Gastrocnemius medialis (tissue), 4 donors: ENCODE measurements at regions not wholly inside any gene's neighbourhood (a gene's known extent, or its start where the extent isn't known, plus 50 kb on each side); places are given as distances from the start of the nearest gene placed in this dataset.

Experiments
- ATAC-seq, 2 donors: fragments of 150-250 bp; one replicate each; pipeline ENCODE4 v1.9.1; 2016
- DNase-seq, 2 donors: peaks; one replicate each; pipeline ENCODE4 v3.0.0-alpha.2; 2019
- H3K27ac ChIP-seq, 4 donors: fragments of 200-600 bp; sonication (generic); 1 replicate in 1 of 4; 2 replicates in 3 of 4; pipeline ENCODE4 v1.5.1; 2016 to 2018; ENCODE audit warnings: mild to moderate bottlenecking in 2 of 4, moderate library complexity in 1 of 4
- H3K27me3 ChIP-seq, 3 donors: fragments of 200-600 bp; sonication (generic) in 2 of 3; 1 replicate in 1 of 3; 2 replicates in 2 of 3; pipeline versions ENCODE4 v1.5.1 to v1.6.0; 2016 to 2019; ENCODE audit warnings: mild to moderate bottlenecking in 1 of 3, moderate library complexity in 1 of 3
- H3K36me3 ChIP-seq, 2 donors: fragments of 200-600 bp; sonication (generic) in 1 of 2; one replicate each; pipeline ENCODE4 v1.5.1; 2017 to 2018
- H3K4me1 ChIP-seq, 2 donors: fragments of 200-600 bp; sonication (generic) in 1 of 2; one replicate each; pipeline ENCODE4 v1.5.1; 2016 to 2017; ENCODE audit warnings: mild to moderate bottlenecking in 2 of 2
- H3K4me3 ChIP-seq, 4 donors: fragments of 200-600 bp; sonication (generic) in 3 of 4; 1 replicate in 1 of 4; 2 replicates in 3 of 4; pipeline ENCODE4 v1.5.1; 2016 to 2019; ENCODE audit warnings: mild to moderate bottlenecking in 2 of 4
- H3K9me3 ChIP-seq, 3 donors: fragments of 200-600 bp; sonication (generic) in 2 of 3; 1 replicate in 1 of 3; 2 replicates in 2 of 3; pipeline ENCODE4 v1.5.1; 2016 to 2019
- POLR2A ChIP-seq, 2 donors: fragments of 450-650 bp; IDR thresholded peaks; one replicate each; pipeline ENCODE4 v1.6.1; 2017; ENCODE audit warnings: antibody characterized with exemption in 2 of 2, mild to moderate bottlenecking in 2 of 2, moderate library complexity in 2 of 2
- in situ Hi-C, 4 donors: fragments of 200-750 bp; cut with MboI; loops; one replicate each; pipeline versions ENCODE4 v1.15.0 to v1.8.0; 2017; ENCODE audit warnings: low sequenced_read_pairs in 4 of 4
- intact Hi-C: fragments of 100-400 bp; cut with DNase I; formaldehyde crosslinking; loops from one replicate; pipeline ENCODE4 v1.15.1; 2023; ENCODE audit warnings: low total_unique reads
- TF ChIP-seq, protein P1 (sequence below), 5 experiments: fragments of 450-650 bp in 3 of 5; fragments of 200-600 bp in 2 of 5; sonication (generic) in 2 of 5; IDR thresholded peaks in 4 of 5; conservative IDR thresholded peaks in 1 of 5; 1 replicate in 4 of 5; 2 replicates in 1 of 5; pipeline ENCODE4 v1.5.1; 2016 to 2019; ENCODE audit warnings: antibody characterized with exemption in 5 of 5, mild to moderate bottlenecking in 3 of 5, moderate library complexity in 3 of 5

DNA sequence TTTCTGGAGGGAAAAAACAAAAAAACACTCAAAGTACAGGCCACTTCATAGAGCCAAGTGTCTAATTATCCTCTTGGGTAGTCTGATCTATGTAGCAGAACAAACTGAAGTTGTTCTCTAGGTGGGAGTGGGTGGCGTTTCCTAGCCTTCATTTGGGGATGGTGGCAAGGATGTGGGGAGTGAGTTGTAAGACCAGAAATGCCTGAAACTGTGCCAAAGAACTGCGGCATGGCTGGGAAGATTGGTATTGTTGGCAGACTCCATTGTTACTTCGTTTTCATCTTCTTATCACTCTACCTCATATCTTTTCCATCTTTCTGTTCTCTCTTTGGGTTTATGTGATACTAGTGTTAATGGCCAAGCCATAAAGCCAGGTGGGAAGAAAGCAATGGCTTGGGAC lies 177.3 kb upstream of the DDHD1 start:
- no peaks in the 10 kb centered on the region for H3K9me3 ChIP-seq
- in situ Hi-C loops = no loop called here
- ATAC-seq (no peak), DNase-seq (no peak)
- no peak overlapping the region for H3K4me3 ChIP-seq
- H3K27ac ChIP-seq = no peak overlapping the region
- no peaks in the 10 kb centered on the region for H3K27me3 ChIP-seq
- H3K4me1 ChIP-seq = no peaks in the 10 kb centered on the region
- intact Hi-C loops = no loop called here
- H3K36me3 ChIP-seq = no peaks in the 10 kb centered on the region
- TF ChIP-seq POLR2A (IDR thresholded peaks at IDR 0.05) = no peak
- TF ChIP-seq, protein P1, sequence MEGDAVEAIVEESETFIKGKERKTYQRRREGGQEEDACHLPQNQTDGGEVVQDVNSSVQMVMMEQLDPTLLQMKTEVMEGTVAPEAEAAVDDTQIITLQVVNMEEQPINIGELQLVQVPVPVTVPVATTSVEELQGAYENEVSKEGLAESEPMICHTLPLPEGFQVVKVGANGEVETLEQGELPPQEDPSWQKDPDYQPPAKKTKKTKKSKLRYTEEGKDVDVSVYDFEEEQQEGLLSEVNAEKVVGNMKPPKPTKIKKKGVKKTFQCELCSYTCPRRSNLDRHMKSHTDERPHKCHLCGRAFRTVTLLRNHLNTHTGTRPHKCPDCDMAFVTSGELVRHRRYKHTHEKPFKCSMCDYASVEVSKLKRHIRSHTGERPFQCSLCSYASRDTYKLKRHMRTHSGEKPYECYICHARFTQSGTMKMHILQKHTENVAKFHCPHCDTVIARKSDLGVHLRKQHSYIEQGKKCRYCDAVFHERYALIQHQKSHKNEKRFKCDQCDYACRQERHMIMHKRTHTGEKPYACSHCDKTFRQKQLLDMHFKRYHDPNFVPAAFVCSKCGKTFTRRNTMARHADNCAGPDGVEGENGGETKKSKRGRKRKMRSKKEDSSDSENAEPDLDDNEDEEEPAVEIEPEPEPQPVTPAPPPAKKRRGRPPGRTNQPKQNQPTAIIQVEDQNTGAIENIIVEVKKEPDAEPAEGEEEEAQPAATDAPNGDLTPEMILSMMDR (IDR thresholded peaks at IDR 0.05 in 4 of 5, conservative IDR thresholded peaks at IDR 0.05 in 1 of 5) = no peak

DNA sequence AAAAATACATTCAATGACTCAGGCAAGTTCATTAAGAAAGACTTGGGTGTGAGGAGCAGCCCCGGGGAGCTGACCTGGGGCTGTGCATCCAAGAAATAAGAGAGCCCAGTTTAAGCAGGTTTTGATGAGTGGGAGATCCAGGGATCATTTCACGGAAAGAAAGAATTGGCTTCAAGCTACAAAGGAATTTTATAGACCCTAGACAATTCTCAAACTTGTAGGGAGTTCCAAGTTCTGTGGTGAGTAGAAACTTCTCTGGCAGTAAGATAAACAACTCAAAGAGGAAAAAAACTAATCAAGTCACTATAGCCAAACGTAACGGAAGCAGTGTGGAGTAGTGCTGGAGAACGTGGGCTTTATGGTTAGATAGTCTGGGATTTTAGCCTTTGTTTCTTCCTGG lies 175.7 kb upstream of the DDHD1 start:
- no peak for ATAC-seq
- Histone ChIP-seq H3K27me3 (no peaks in the 10 kb centered on the region), H3K27ac (no peak overlapping the region), H3K9me3 (no peaks in the 10 kb centered on the region), H3K4me1 (no peaks in the 10 kb centered on the region), H3K36me3 (no peaks in the 10 kb centered on the region), H3K4me3 (no peak overlapping the region)
- DNase-seq = no peak
- in situ Hi-C loops (no loop called here), intact Hi-C loops (no loop called here)
- no peak for TF ChIP-seq POLR2A (IDR thresholded peaks at IDR 0.05)
- TF ChIP-seq, protein P1 (IDR thresholded peaks at IDR 0.05 in 4 of 5, conservative IDR thresholded peaks at IDR 0.05 in 1 of 5) = no peak

DNA sequence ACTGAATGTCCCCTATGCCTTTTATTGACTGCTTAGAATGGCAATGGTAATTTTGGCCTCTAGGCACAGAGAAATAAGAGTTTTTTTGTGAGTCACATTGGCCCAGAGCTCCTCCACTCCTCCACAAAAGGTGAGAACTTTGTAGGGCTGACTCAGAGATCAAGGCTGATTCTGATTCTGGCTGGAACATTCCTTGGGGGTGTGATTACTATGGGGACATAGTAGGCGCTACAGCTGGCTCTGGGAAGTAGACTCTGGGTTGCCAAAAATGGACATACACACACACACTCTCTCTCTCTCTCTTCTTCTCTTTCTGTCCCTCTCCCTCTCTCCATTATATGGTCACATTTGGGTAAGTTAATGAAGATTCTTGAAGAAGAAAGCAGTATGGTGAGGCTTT lies 174.6 kb upstream of the DDHD1 start:
- intact Hi-C loops (no loop called here), in situ Hi-C loops (no loop called here)
- Histone ChIP-seq H3K4me1 (no peaks in the 10 kb centered on the region), H3K27me3 (no peaks in the 10 kb centered on the region), H3K27ac (no peak overlapping the region), H3K4me3 (no peak overlapping the region), H3K9me3 (no peaks in the 10 kb centered on the region), H3K36me3 (no peaks in the 10 kb centered on the region)
- TF ChIP-seq, protein P1 (IDR thresholded peaks at IDR 0.05 in 4 of 5, conservative IDR thresholded peaks at IDR 0.05 in 1 of 5) = no peak
- no peak for TF ChIP-seq POLR2A (IDR thresholded peaks at IDR 0.05)
- DNase-seq (no peak), ATAC-seq (no peak)

DNA sequence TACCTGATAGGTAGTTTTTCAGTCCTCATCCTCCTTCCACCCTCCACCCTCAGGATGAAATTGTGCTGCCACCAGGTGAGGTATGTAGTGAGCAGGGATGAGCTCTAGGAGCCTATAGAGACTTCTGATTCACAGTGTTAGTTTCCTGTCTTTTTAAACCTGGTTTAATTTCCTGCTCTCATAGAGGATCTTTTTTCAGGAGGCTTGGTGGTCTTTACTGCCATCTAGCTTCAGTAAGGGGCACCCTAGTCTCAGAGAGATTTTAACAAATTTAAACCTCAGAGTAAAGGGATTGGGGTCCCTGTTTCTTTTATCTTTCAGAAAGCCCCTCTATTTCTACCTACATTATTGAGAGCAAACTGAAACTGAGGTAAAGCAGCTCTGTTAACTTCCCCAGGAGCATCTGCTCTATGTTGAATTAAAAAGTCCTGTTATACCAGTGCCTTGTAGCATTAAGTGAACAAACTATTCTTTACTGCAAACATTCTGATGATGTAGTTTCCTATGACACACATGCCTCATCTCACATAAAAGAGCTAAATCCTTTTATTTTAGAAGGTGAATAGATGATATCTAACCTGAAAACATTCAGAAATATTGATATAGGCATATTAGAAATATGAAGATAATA lies 172.2 kb upstream of the DDHD1 start:
- ATAC-seq (no peak), DNase-seq (no peak)
- H3K4me3 ChIP-seq = no peak overlapping the region
- H3K27ac ChIP-seq = no peak overlapping the region
- no peaks in the 10 kb centered on the region for H3K27me3 ChIP-seq
- no peaks in the 10 kb centered on the region for H3K36me3 ChIP-seq
- intact Hi-C loops (no loop called here), in situ Hi-C loops (no loop called here)
- H3K4me1 ChIP-seq = no peaks in the 10 kb centered on the region
- no peaks in the 10 kb centered on the region for H3K9me3 ChIP-seq
- TF ChIP-seq, protein P1 (IDR thresholded peaks at IDR 0.05 in 4 of 5, conservative IDR thresholded peaks at IDR 0.05 in 1 of 5) = no peak
- no peak for TF ChIP-seq POLR2A (IDR thresholded peaks at IDR 0.05)

DNA sequence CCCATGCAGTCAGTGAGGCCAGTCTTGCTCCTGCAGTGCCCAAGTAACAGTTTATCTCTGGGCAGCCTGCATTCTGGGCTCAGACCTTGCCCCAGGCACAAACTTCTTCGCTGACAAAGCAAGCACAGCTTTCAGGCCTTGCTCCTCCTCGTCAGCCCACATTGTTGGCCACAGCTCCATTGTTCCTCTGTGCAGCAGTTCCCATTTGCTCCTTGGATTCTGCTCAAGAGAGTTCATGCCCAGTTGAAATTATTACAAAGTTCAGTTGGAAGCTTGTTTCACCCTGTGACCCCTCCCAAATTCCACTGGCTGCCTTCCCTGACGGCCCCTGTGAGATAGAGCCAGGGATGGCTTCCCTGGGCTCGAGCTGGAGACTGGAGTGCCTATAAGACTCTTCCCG lies 163.4 kb upstream of the DDHD1 start:
- ATAC-seq (no peak), DNase-seq (no peak)
- H3K36me3 ChIP-seq = no peaks in the 10 kb centered on the region
- no peak for TF ChIP-seq POLR2A (IDR thresholded peaks at IDR 0.05)
- TF ChIP-seq, protein P1 (IDR thresholded peaks at IDR 0.05 in 4 of 5, conservative IDR thresholded peaks at IDR 0.05 in 1 of 5) = no peak
- no peak overlapping the region for H3K4me3 ChIP-seq
- no peaks in the 10 kb centered on the region for H3K4me1 ChIP-seq
- H3K9me3 ChIP-seq = no peaks in the 10 kb centered on the region
- intact Hi-C loops (no loop called here), in situ Hi-C loops (loop anchor here in 1 of 4 donors (25.0 kb wide), 1 partner anchor 504 kb away; no protein-coding TSS in a partner anchor)
- H3K27ac ChIP-seq = no peak overlapping the region
- H3K27me3 ChIP-seq = no peaks in the 10 kb centered on the region
